CD14-positive monocyte (primary cell): ENCODE measurements at regions not wholly inside any gene's neighbourhood (a gene's known extent, or its start where the extent isn't known, plus 50 kb on each side); places are given as distances from the start of the nearest gene placed in this dataset.

Experiments used
- DNase-seq, 3 donors: peaks; one replicate each; pipeline ENCODE4 v3.0.0-alpha.2; 2011 to 2022
- H2AFZ ChIP-seq: 2 replicates; pipeline ENCODE4 v1.6.0; 2012; ENCODE audit warnings: mild to moderate bottlenecking, low read depth, low read length, inconsistent platforms; ENCODE audit not compliant: insufficient read depth, poor library complexity, severe bottlenecking
- H3K27ac ChIP-seq, 2 donors: 1 replicate in 1 of 2; 2 replicates in 1 of 2; pipeline ENCODE4 v1.5.1; 2012 to 2013; ENCODE audit warnings: low read length in 2 of 2, control low read depth in 1 of 2, inconsistent platforms in 1 of 2, low read depth in 1 of 2, mild to moderate bottlenecking in 1 of 2
- H3K27me3 ChIP-seq, 2 donors: one replicate each; pipeline versions ENCODE4 v1.6.0 to v1.6.1; 2011 to 2013; ENCODE audit warnings: low read length in 2 of 2; ENCODE audit not compliant: control insufficient read depth in 2 of 2, insufficient read depth in 2 of 2
- H3K36me3 ChIP-seq, 2 donors: replicated peaks in 1 of 2; 1 replicate in 1 of 2; 2 replicates in 1 of 2; pipeline versions ENCODE4 v1.5.1 to v1.6.1; 2012 to 2013; ENCODE audit warnings: low read length in 2 of 2, control low read depth in 1 of 2, inconsistent platforms in 1 of 2, mild to moderate bottlenecking in 1 of 2; ENCODE audit not compliant: insufficient read depth in 2 of 2, control insufficient read depth in 1 of 2
- H3K4me1 ChIP-seq, 2 donors: 1 replicate in 1 of 2; 2 replicates in 1 of 2; pipeline versions ENCODE4 v1.5.1 to v1.6.1; 2012 to 2013; ENCODE audit warnings: low read length in 2 of 2, control low read depth in 1 of 2, inconsistent platforms in 1 of 2, mild to moderate bottlenecking in 1 of 2, moderate library complexity in 1 of 2; ENCODE audit not compliant: insufficient read depth in 2 of 2, control insufficient read depth in 1 of 2
- H3K4me2 ChIP-seq: replicated peaks from 2 replicates; pipeline ENCODE3; 2012; ENCODE audit warnings: low read length, moderate library complexity, mild to moderate bottlenecking; ENCODE audit not compliant: poor library complexity, severe bottlenecking; ENCODE audit errors: extremely low read depth
- H3K4me3 ChIP-seq, 3 experiments: fragments of 200-600 bp in 1 of 3; sonication (generic) in 1 of 3; replicated peaks in 1 of 3; 1 replicate in 2 of 3; 2 replicates in 1 of 3; pipeline ENCODE4 v1.5.1; 2011 to 2013; ENCODE audit warnings: low read length in 3 of 3, mild to moderate bottlenecking in 3 of 3, control low read depth in 2 of 3, low read depth in 2 of 3, inconsistent platforms in 1 of 3, moderate library complexity in 1 of 3
- H3K79me2 ChIP-seq: 2 replicates; pipeline ENCODE4 v1.6.0; 2012; ENCODE audit warnings: mild to moderate bottlenecking, control low read depth, inconsistent platforms, low read length, moderate library complexity; ENCODE audit not compliant: insufficient read depth
- H3K9ac ChIP-seq: 2 replicates; pipeline ENCODE4 v1.6.0; 2017; ENCODE audit warnings: low read length, mild to moderate bottlenecking; ENCODE audit not compliant: insufficient read depth, poor library complexity, severe bottlenecking
- H3K9me3 ChIP-seq, 2 donors: replicated peaks in 1 of 2; 1 replicate in 1 of 2; 2 replicates in 1 of 2; pipeline versions ENCODE4 v1.5.1 to v1.6.1; 2012 to 2013; ENCODE audit warnings: low read length in 2 of 2, control low read depth in 1 of 2; ENCODE audit not compliant: control insufficient read depth in 1 of 2, insufficient read depth in 1 of 2
- H4K20me1 ChIP-seq: 2 replicates; pipeline ENCODE4 v1.6.0; 2012; ENCODE audit warnings: mild to moderate bottlenecking, low read length, control low read depth, moderate library complexity; ENCODE audit not compliant: insufficient read depth
- H3K27ac Mint-ChIP-seq, 7 donors: one replicate each; pipeline ENCODE4 v1.8.0; 2020; ENCODE audit warnings: mild to moderate bottlenecking in 7 of 7, mixed read lengths in 7 of 7, moderate library complexity in 6 of 7, inconsistent platforms in 2 of 7
- H3K27me3 Mint-ChIP-seq, 3 donors: one replicate each; pipeline ENCODE4 v1.8.0; 2021 to 2022; ENCODE audit warnings: low read depth in 3 of 3, mild to moderate bottlenecking in 3 of 3, mixed read lengths in 3 of 3, moderate library complexity in 3 of 3, inconsistent platforms in 1 of 3
- H3K36me3 Mint-ChIP-seq, 2 donors: one replicate each; pipeline ENCODE4 v1.8.0; 2020; ENCODE audit warnings: mixed read lengths in 2 of 2, inconsistent platforms in 1 of 2, mild to moderate bottlenecking in 1 of 2
- H3K4me1 Mint-ChIP-seq: one replicate; pipeline ENCODE4 v1.8.0; 2020; ENCODE audit warnings: mild to moderate bottlenecking, mixed read lengths
- H3K4me3 Mint-ChIP-seq, 2 donors: one replicate each; pipeline ENCODE4 v1.8.0; 2020; ENCODE audit warnings: mild to moderate bottlenecking in 2 of 2, mixed read lengths in 2 of 2, moderate library complexity in 1 of 2
- H3K9me3 Mint-ChIP-seq, 7 donors: one replicate each; pipeline ENCODE4 v1.8.0; 2020 to 2022; ENCODE audit warnings: mixed read lengths in 7 of 7, mild to moderate bottlenecking in 6 of 7, moderate library complexity in 6 of 7, inconsistent platforms in 2 of 7
- WGBS: methylation state at CpG from one replicate; pipeline ENCODE4 v1.1.5; 2013; ENCODE audit warnings: missing lambda C conversion rate; ENCODE audit not compliant: insufficient coverage; 5-methylcytosine and 5-hydroxymethylcytosine counted together
- intact Hi-C, 2 donors: fragments of 100-400 bp; cut with micrococcal nuclease; formaldehyde crosslinking; loops; one replicate each; pipeline versions ENCODE4 v1.15.0 to v1.15.1; 2023
- TF ChIP-seq, protein P1 (sequence below): fragments of 200-600 bp; IDR thresholded peaks from one replicate; pipeline ENCODE4 v1.8.0; 2022; ENCODE audit warnings: antibody characterized with exemption, mild to moderate bottlenecking

DNA sequence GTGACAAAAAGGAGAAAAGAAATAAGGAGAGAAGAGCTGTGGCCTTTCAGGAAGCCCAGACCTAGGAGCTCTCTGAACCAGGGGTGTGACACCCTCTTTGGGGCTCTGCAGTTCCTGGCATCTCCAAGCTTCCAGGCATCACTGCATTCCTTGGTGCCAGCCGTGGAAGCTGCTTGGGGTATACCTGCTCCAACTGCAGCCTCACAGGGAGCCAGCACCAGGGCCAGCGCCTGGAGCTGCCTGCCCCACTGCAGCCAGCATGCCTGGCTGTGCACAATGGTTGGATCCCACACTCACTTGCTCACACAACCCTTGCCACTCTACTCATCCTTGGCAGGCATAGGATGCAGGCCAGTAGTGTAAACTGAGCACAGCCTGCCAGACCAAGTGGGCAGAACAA, 242.1 kb upstream of the GJE1 start:
- H3K4me3 Mint-ChIP-seq = no peak overlapping the region
- TF ChIP-seq, protein P1, sequence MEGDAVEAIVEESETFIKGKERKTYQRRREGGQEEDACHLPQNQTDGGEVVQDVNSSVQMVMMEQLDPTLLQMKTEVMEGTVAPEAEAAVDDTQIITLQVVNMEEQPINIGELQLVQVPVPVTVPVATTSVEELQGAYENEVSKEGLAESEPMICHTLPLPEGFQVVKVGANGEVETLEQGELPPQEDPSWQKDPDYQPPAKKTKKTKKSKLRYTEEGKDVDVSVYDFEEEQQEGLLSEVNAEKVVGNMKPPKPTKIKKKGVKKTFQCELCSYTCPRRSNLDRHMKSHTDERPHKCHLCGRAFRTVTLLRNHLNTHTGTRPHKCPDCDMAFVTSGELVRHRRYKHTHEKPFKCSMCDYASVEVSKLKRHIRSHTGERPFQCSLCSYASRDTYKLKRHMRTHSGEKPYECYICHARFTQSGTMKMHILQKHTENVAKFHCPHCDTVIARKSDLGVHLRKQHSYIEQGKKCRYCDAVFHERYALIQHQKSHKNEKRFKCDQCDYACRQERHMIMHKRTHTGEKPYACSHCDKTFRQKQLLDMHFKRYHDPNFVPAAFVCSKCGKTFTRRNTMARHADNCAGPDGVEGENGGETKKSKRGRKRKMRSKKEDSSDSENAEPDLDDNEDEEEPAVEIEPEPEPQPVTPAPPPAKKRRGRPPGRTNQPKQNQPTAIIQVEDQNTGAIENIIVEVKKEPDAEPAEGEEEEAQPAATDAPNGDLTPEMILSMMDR = no peak
- Histone ChIP-seq H2AFZ (no peak overlapping the region), H3K9me3 (peaks cover 27 to 33% of the 10 kb centered on the region in 2 donors), H3K27ac (no peak overlapping the region), H3K79me2 (no peaks in the 10 kb centered on the region), H3K27me3 (no peaks in the 10 kb centered on the region), H3K4me1 (no peaks in the 10 kb centered on the region), H3K4me2 (no peak overlapping the region), H3K36me3 (no peaks in the 10 kb centered on the region), H3K4me3 (no peak overlapping the region), H3K9ac (no peak overlapping the region), H4K20me1 (no peaks in the 10 kb centered on the region)
- no peaks in the 10 kb centered on the region for H3K4me1 Mint-ChIP-seq
- no peaks in the 10 kb centered on the region for H3K36me3 Mint-ChIP-seq
- WGBS = 70% methylated on average over 2 of the region's 2 CpGs
- no peaks in the 10 kb centered on the region for H3K27me3 Mint-ChIP-seq
- no peak for DNase-seq
- H3K27ac Mint-ChIP-seq = no peak overlapping the region
- H3K9me3 Mint-ChIP-seq = peaks cover 7 to 28% (median 14%) of the 10 kb centered on the region in 7 donors
- intact Hi-C loops = no loop called here

DNA sequence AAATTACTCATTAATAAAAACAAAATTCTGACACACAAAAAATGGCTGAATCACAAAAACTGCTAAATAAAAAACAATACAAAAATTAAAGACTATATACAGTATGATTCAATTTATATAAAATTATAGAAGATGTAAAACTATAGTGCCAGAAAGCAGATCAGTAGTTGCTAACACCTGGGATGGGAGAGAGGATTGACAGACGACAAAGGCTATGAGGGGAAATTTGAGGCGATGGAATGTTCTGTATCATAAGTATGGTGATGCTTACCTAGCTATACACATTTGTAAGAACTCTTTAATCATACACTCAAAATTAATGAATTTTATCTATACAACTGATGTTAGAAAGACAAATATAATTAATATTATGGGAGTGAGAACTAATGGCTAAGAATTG, 247.9 kb upstream of the GJE1 start:
- Histone ChIP-seq H3K79me2 (no peaks in the 10 kb centered on the region), H3K4me3 (no peak overlapping the region), H2AFZ (no peak overlapping the region), H3K27ac (no peak overlapping the region), H3K9ac (no peak overlapping the region), H3K4me2 (no peak overlapping the region), H3K4me1 (no peaks in the 10 kb centered on the region), H3K27me3 (no peaks in the 10 kb centered on the region), H3K36me3 (no peaks in the 10 kb centered on the region), H4K20me1 (no peaks in the 10 kb centered on the region), H3K9me3 (peaks cover 23 to 26% of the 10 kb centered on the region in 2 donors)
- Mint-ChIP-seq H3K36me3 (no peaks in the 10 kb centered on the region), H3K4me3 (no peak overlapping the region), H3K27me3 (no peaks in the 10 kb centered on the region), H3K27ac (no peak overlapping the region), H3K4me1 (no peaks in the 10 kb centered on the region), H3K9me3 (peaks cover 15 to 25% (median 17%) of the 10 kb centered on the region in 7 donors)
- TF ChIP-seq, protein P1 = no peak
- intact Hi-C loops = no loop called here
- no CpG with 5 or more reads among the region's 2 CpGs for WGBS
- DNase-seq = no peak
